AG09309 (cell line): ENCODE measurements at regions not wholly inside any gene's neighbourhood (a gene's known extent, or its start where the extent isn't known, plus 50 kb on each side); places are given as distances from the start of the nearest gene placed in this dataset.

Source experiments
- DNase-seq: peaks from one replicate; pipeline ENCODE4 v3.0.0-alpha.2; 2010; ENCODE audit warnings: low read depth
- H3K4me3 ChIP-seq: 2 replicates; pipeline ENCODE4 v1.5.1; 2011; ENCODE audit warnings: mild to moderate bottlenecking, low read depth, low read length, moderate library complexity; ENCODE audit not compliant: control insufficient read depth
- CTCF ChIP-seq: IDR thresholded peaks from 2 replicates; pipeline ENCODE4 v1.5.1; 2011; ENCODE audit warnings: mild to moderate bottlenecking, low read depth, low read length, inconsistent platforms; ENCODE audit not compliant: insufficient read depth, control insufficient read depth; ENCODE audit errors: missing control alignments

DNA sequence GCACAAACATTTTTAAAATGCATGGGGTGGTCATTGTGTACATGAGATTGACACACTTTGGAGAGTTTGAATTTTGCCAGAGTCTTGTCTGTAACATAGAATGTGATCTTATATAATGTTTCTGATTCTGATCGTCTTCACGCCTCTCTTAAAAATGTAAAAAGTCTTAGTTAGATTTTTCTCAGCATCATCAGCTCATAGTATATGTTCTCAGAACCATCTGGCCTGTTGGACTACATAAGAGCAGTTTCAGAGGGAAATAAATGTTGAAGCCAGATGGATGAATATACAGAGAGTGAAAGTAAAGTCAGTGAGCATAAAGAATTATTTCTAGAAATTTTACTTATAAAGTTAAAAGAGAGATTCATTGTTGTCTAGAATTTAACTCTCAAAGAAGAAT lies 789.9 kb upstream of the MIR17HG start:
- DNase-seq = no peak
- no peak for TF ChIP-seq CTCF
- no peak overlapping the region for H3K4me3 ChIP-seq

GRCh38 chr13:90562443-90562842 lies 785.0 kb upstream of the MIR17HG start:
- no peak for DNase-seq
- TF ChIP-seq CTCF = no peak
- H3K4me3 ChIP-seq = no peak overlapping the region

DNA sequence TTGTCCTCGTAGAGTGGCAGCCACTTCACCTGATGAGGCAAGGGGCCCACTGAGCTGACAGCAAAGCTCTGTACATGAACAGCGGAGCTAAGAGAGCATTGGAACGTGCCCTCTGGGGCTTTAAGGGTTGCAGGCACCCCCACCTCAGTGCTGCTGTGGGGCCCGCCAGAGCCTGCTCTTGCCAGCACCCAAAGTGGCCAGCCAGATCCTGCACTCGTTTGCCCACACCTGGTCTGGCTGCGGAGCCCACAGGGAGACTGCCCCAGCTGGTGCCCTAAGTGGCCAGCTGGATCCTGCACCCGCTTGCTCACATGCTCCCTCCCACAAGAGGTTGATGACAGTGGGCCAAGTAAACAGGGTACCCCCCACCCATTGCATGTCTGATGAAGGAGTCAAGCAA lies 783.4 kb upstream of the MIR17HG start:
- no peak overlapping the region for H3K4me3 ChIP-seq
- DNase-seq = no peak
- no peak for TF ChIP-seq CTCF

DNA sequence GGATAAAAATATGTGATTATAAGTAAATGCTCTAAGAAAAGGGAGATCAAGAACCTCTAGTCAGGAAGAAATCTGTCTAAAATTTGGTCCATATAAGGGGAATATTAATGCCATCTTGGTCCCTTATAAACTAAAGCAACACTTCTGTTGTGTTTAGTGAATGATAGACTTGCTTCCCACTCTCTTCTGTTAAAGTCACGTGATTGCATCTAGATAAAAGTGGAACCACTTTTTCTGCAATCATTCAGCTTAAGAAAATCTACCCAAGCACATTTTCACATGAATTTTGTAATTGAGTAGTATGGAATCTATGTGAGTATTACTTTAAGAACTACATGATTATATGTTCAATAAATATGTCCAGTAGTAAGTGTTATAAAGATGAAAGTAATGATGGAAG lies 782.9 kb upstream of the MIR17HG start:
- no peak for TF ChIP-seq CTCF
- no peak overlapping the region for H3K4me3 ChIP-seq
- no peak for DNase-seq

GRCh38 chr13:90565985-90566713 lies 781.3 kb upstream of the MIR17HG start:
- no peak overlapping the region for H3K4me3 ChIP-seq
- no peak for DNase-seq
- no peak for TF ChIP-seq CTCF

DNA sequence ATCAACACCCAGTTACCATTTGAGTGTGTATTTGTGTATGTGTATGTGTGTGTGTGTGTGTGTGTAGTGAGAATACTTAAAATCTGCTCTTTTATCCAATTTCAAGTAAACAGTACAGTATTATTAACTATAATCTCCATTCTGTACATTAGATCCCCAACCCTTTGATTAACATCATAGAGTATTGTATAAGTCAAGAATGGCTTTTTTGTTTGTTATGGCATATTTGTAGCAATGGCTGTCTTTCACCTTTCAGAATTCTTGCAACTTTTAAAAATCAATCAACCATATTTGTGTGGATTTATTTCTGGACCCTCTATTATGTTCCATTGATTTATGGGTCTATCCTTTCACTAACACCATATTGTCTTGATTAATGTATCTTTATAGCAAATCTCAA lies 779.3 kb upstream of the MIR17HG start:
- no peak for DNase-seq
- TF ChIP-seq CTCF = no peak
- H3K4me3 ChIP-seq = no peak overlapping the region
